GM10266 (cell line): ENCODE measurements at regions not wholly inside any gene's neighbourhood (a gene's known extent, or its start where the extent isn't known, plus 50 kb on each side); places are given as distances from the start of the nearest gene placed in this dataset.

Source experiments
- DNase-seq: peaks from one replicate; pipeline ENCODE4 v3.0.0; 2012; ENCODE audit errors: extremely low spot score
- TF ChIP-seq, protein P1 (sequence below): IDR thresholded peaks from 2 replicates; pipeline ENCODE4 v1.5.1; 2012; ENCODE audit warnings: mild to moderate bottlenecking, low read depth; ENCODE audit not compliant: control insufficient read depth, insufficient read depth; ENCODE audit errors: missing control alignments

DNA sequence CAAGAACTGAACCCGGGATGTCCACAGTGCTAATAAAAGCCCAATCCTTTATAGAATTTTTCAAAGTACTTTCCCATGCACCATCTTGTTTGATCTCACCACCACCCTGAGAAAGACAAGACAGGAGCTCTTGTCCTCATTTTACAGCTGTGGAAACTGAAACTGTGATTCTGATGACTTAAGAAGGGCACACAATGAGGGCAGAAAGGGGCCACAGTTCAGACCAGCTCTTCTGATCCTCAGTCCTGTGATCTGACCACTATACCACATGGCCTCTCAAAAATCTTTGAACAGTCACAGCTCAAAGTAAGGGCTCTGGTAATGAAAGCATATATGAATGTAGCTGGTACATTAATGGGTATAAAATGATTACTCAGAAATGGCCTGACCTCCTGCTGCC, 127.3 kb upstream of the CPEB2 start:
- no peak for DNase-seq
- TF ChIP-seq, protein P1, sequence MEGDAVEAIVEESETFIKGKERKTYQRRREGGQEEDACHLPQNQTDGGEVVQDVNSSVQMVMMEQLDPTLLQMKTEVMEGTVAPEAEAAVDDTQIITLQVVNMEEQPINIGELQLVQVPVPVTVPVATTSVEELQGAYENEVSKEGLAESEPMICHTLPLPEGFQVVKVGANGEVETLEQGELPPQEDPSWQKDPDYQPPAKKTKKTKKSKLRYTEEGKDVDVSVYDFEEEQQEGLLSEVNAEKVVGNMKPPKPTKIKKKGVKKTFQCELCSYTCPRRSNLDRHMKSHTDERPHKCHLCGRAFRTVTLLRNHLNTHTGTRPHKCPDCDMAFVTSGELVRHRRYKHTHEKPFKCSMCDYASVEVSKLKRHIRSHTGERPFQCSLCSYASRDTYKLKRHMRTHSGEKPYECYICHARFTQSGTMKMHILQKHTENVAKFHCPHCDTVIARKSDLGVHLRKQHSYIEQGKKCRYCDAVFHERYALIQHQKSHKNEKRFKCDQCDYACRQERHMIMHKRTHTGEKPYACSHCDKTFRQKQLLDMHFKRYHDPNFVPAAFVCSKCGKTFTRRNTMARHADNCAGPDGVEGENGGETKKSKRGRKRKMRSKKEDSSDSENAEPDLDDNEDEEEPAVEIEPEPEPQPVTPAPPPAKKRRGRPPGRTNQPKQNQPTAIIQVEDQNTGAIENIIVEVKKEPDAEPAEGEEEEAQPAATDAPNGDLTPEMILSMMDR, result no peak

GRCh38 chr4:14877246-14878225, 124.7 kb upstream of the CPEB2 start:
- DNase-seq, result no peak
- TF ChIP-seq, protein P1, result no peak

GRCh38 chr4:14878681-14879080, 123.6 kb upstream of the CPEB2 start:
- TF ChIP-seq, protein P1, result no peak
- no peak for DNase-seq

DNA sequence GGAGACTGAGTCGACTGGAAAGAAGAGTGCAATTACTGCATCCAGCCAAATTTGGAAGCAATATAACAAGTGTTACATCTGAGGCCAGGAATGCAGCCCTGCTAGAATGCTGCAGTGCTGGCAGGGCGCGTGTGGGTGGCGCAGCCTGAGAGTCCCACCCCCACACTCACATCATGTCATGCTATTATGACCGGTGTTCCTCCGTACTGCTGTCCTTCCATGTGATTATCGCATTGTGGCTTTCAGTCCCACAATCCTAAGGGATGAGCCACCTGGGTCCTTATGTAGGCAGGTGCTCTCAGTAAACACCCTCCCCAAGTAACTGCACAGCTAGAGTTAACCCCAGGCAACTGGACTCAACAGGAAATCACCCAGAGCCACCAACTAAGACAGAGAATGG, 122.6 kb upstream of the CPEB2 start:
- TF ChIP-seq, protein P1, result no peak
- DNase-seq, result no peak

GRCh38 chr4:14880805-14881204, 121.5 kb upstream of the CPEB2 start:
- no peak for DNase-seq
- TF ChIP-seq, protein P1, result no peak

- DNase-seq, result no peak
- TF ChIP-seq, protein P1, result no peak
Observed at GRCh38 chr4:14883166-14883565, 119.1 kb upstream of the CPEB2 start.

- DNase-seq, result no peak
- TF ChIP-seq, protein P1, result no peak
Observed at GRCh38 chr4:14883661-14884060, 118.6 kb upstream of the CPEB2 start.
